Left lung (tissue), 4 donors: ENCODE measurements at regions not wholly inside any gene's neighbourhood (a gene's known extent, or its start where the extent isn't known, plus 50 kb on each side); places are given as distances from the start of the nearest gene placed in this dataset.

Source experiments
- ATAC-seq: fragments of 200-7000 bp; cut with Tn5 transposase; one replicate; pipeline ENCODE4 v1.9.1; 2020; ENCODE audit warnings: moderate library complexity
- DNase-seq, 4 donors: peaks; one replicate each; pipeline ENCODE4 v3.0.0-alpha.2; 2013 to 2020
- H3K27ac ChIP-seq, 2 donors: fragments of 200-600 bp; sonication (generic) in 1 of 2; one replicate each; pipeline versions ENCODE4 v1.5.0 to v1.8.0; 2020 to 2021
- H3K27me3 ChIP-seq, 2 donors: fragments of 200-600 bp; sonication (generic) in 1 of 2; one replicate each; pipeline versions ENCODE4 v1.5.0 to v1.8.0; 2020 to 2021
- H3K36me3 ChIP-seq, 2 donors: fragments of 200-600 bp; sonication (generic) in 1 of 2; one replicate each; pipeline versions ENCODE4 v1.5.0 to v1.8.0; 2020 to 2021
- H3K4me1 ChIP-seq, 2 donors: fragments of 200-600 bp; one replicate each; pipeline ENCODE4 v1.8.0; 2021
- H3K4me3 ChIP-seq, 2 donors: fragments of 200-600 bp; sonication (generic) in 1 of 2; one replicate each; pipeline versions ENCODE4 v1.5.0 to v1.8.0; 2020 to 2021; ENCODE audit warnings: mild to moderate bottlenecking in 1 of 2
- H3K9me3 ChIP-seq, 2 donors: fragments of 200-600 bp; sonication (generic) in 1 of 2; one replicate each; pipeline versions ENCODE4 v1.5.0 to v1.8.0; 2020 to 2021
- intact Hi-C, 2 donors: fragments of 100-400 bp; cut with DNase I; formaldehyde crosslinking; loops; one replicate each; pipeline versions ENCODE4 v1.11.2 to v1.14.2; 2022
- TF ChIP-seq, protein P1 (sequence below), 2 donors: fragments of 200-600 bp; sonication (generic) in 1 of 2; IDR thresholded peaks; one replicate each; pipeline versions ENCODE4 v1.5.0 to v1.8.0; 2021; ENCODE audit warnings: antibody characterized with exemption in 2 of 2
- donor health status: DM: no; HTN: yes; CAD: no.
- donor health status: DM: no; HTN: no; CAD: no.

DNA sequence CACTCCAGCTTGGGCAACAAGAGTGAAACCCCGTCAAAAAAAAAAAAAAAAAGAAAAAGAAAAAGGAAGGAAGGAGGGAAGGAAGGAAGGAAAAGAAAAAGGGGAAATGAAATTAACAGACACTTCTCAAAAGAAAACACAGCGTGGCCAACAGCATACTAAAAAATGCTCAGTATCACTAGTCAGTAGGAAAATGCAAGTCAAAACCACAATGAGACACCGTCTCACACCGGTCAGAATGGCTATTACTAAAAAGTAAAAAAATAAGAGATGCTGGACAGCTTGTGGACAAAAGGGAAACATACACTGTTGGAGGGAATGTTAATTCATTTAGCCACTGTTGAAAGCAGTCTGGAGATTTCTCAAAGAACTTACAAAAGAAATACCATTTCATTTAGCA lies 369.5 kb upstream of the BRINP3 start:
- Histone ChIP-seq H3K9me3 (peaks cover 0 to 4% of the 10 kb centered on the region in 2 donors), H3K4me1 (no peaks in the 10 kb centered on the region), H3K36me3 (no peaks in the 10 kb centered on the region), H3K4me3 (no peak overlapping the region), H3K27ac (no peak overlapping the region), H3K27me3 (no peaks in the 10 kb centered on the region)
- intact Hi-C loops: no loop called here
- ATAC-seq (no peak), DNase-seq (no peak)
- TF ChIP-seq, protein P1, sequence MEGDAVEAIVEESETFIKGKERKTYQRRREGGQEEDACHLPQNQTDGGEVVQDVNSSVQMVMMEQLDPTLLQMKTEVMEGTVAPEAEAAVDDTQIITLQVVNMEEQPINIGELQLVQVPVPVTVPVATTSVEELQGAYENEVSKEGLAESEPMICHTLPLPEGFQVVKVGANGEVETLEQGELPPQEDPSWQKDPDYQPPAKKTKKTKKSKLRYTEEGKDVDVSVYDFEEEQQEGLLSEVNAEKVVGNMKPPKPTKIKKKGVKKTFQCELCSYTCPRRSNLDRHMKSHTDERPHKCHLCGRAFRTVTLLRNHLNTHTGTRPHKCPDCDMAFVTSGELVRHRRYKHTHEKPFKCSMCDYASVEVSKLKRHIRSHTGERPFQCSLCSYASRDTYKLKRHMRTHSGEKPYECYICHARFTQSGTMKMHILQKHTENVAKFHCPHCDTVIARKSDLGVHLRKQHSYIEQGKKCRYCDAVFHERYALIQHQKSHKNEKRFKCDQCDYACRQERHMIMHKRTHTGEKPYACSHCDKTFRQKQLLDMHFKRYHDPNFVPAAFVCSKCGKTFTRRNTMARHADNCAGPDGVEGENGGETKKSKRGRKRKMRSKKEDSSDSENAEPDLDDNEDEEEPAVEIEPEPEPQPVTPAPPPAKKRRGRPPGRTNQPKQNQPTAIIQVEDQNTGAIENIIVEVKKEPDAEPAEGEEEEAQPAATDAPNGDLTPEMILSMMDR (IDR thresholded peaks at IDR 0.05): no peak

DNA sequence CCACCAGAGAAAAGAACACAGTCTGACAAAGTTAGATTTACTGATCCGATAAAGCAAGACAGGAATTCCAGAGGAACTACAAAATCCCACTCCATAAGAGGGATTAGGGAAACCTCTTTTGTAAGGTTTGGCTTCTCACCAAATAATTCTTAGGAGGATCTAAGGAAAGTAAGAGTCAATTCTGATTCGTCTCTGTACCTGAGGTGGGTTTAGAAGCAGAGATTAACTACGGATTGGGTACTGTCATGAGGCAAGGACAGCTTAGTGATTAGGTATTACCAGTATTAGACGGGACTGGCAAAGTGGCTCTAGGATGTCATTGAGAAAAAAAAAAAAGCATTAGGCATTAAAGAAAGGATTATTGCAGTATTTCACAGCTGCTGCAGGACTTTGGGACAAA lies 371.7 kb upstream of the BRINP3 start:
- no peak for ATAC-seq
- intact Hi-C loops: no loop called here
- Histone ChIP-seq H3K27me3 (no peaks in the 10 kb centered on the region), H3K4me3 (no peak overlapping the region), H3K36me3 (no peaks in the 10 kb centered on the region), H3K4me1 (no peaks in the 10 kb centered on the region), H3K27ac (no peak overlapping the region), H3K9me3 (peaks cover 0 to 7% of the 10 kb centered on the region in 2 donors)
- DNase-seq: no peak
- TF ChIP-seq, protein P1 (IDR thresholded peaks at IDR 0.05): no peak

DNA sequence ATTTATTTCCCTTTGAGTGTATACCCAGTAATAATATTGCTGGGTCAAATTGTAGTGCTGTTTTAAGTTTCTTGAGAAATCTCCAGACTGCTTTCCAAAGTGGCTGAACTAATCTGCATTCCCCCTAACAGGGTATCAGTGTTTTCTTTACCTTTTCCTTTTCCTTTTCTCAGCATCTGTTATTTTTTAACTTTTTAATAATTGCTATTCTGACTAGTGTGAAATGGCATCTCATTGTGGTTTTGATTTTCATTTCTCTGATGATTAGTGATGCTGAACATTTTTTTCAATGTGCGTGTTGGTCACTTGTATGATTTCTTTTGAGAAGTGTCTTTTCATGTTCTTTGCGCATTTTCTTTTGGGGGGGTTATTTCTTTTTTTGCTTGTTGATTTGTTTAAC lies 374.9 kb upstream of the BRINP3 start:
- Histone ChIP-seq H3K4me3 (no peak overlapping the region), H3K4me1 (no peaks in the 10 kb centered on the region), H3K36me3 (no peaks in the 10 kb centered on the region), H3K27me3 (no peaks in the 10 kb centered on the region), H3K27ac (no peak overlapping the region), H3K9me3 (peaks cover 0 to 4% of the 10 kb centered on the region in 2 donors)
- ATAC-seq: no peak
- no peak for DNase-seq
- intact Hi-C loops: no loop called here
- TF ChIP-seq, protein P1 (IDR thresholded peaks at IDR 0.05): no peak

DNA sequence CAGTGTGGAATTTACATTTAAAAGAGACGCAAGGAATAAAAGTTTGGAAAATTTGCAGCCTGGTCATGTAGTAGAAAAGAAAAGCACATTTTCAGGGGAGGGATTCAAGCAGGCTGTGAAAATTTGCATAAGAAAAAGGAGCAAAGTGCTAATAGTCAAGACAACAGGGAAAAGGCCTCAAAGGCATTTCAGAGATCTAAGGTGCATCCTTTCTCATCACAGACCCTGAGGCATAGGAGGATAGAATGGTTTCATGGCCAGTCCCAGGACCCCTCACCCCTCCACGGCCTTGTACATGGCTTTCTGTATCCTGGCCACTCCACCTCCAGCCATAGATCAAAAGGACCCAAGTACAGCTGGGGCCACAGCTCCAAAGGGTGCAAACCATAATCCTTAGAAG lies 380.5 kb upstream of the BRINP3 start:
- H3K27me3 ChIP-seq: no peaks in the 10 kb centered on the region
- H3K9me3 ChIP-seq: peaks cover 0 to 12% of the 10 kb centered on the region in 2 donors
- TF ChIP-seq, protein P1 (IDR thresholded peaks at IDR 0.05): no peak
- H3K27ac ChIP-seq: no peak overlapping the region
- H3K36me3 ChIP-seq: no peaks in the 10 kb centered on the region
- no peak for DNase-seq
- no peak for ATAC-seq
- no peaks in the 10 kb centered on the region for H3K4me1 ChIP-seq
- intact Hi-C loops: no loop called here
- H3K4me3 ChIP-seq: no peak overlapping the region

DNA sequence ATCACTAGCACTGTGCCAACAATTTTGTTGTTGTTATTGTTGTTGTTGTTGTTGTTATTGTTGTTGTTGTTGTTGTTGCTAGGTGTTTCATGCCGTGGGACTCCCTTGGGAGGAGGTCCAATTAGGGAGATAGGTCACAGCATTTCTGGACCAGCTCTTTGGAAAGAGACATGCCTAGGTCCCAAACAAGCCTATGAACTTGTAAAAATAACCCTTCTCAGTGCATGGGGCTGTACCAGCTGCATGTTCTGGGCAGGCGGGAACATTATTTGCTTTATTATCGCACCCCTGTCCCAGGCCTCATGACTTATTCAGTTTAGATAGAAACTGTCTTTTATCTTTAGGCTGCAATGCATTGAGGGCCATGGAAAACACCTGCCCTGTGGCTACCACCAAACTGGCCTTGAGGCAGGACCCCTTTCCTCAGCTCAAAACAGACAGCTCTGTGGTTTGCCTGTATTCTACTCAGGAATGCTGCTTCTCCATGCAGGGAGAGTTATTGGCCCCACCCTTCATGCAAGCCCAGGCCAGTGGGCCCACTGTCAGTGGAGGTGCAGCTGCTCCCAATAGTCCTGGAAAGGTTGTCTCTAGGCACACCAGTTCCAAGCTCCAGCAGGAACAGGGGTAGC lies 386.5 kb upstream of the BRINP3 start:
- H3K9me3 ChIP-seq: peaks cover 0 to 5% of the 10 kb centered on the region in 2 donors
- H3K36me3 ChIP-seq: no peaks in the 10 kb centered on the region
- intact Hi-C loops: no loop called here
- H3K27me3 ChIP-seq: no peaks in the 10 kb centered on the region
- no peak overlapping the region for H3K27ac ChIP-seq
- TF ChIP-seq, protein P1 (IDR thresholded peaks at IDR 0.05): no peak
- DNase-seq (no peak), ATAC-seq (no peak)
- H3K4me3 ChIP-seq: no peak overlapping the region
- no peaks in the 10 kb centered on the region for H3K4me1 ChIP-seq
